PC-9 (cell line): ENCODE measurements at regions not wholly inside any gene's neighbourhood (a gene's known extent, or its start where the extent isn't known, plus 50 kb on each side); places are given as distances from the start of the nearest gene placed in this dataset.
A peak's percentile ranks its signal among the peaks of the same experiment; 100 is the strongest.

ENCODE experiments used
- BruUV-seq: library from RNA; stranded (reverse); fragments of 400-500 nt; replicated peaks from 2 replicates; lab custom pipeline; 2021; lab: Mats Ljungman, UMichigan
- CTCF ChIA-PET: fragments of 300-600 bp; sonication (Branson Sonifier 250); formaldehyde crosslinking; loops from one replicate; lab custom pipeline; 2022; ENCODE audit warnings: antibody characterized with exemption; lab: Charles Lee
- POLR2A ChIA-PET: fragments of 300-600 bp; sonication (Branson Sonifier 250); formaldehyde crosslinking; loops from one replicate; lab custom pipeline; 2022; ENCODE audit warnings: antibody characterized with exemption; ENCODE audit not compliant: unreplicated experiment; lab: Charles Lee
- DNase-seq, 2 experiments: peaks; one replicate each; pipeline versions ENCODE4 v3.0.0 to v3.0.0-alpha.2; 2015 to 2022; ENCODE audit warnings: mixed read lengths in 1 of 2
- H2AFZ ChIP-seq: fragments of 200-600 bp; sonication (generic); 2 replicates; pipeline ENCODE4 v1.8.1; 2017; ENCODE audit warnings: antibody characterized with exemption
- H3F3A ChIP-seq: fragments of 200-600 bp; sonication (generic); 2 replicates; pipeline ENCODE4 v1.8.1; 2017; ENCODE audit warnings: antibody characterized with exemption, mild to moderate bottlenecking, low read depth; ENCODE audit not compliant: insufficient read depth
- H3K27ac ChIP-seq: fragments of 200-600 bp; sonication (generic); 2 replicates; pipeline ENCODE4 v1.6.1; 2016; ENCODE audit warnings: mixed run types
- H3K27me3 ChIP-seq: fragments of 200-600 bp; sonication (generic); 2 replicates; pipeline ENCODE4 v1.6.1; 2016; ENCODE audit warnings: low read depth, mixed run types; ENCODE audit not compliant: insufficient read depth
- H3K36me3 ChIP-seq: fragments of 200-600 bp; sonication (generic); 2 replicates; pipeline ENCODE4 v1.6.1; 2016; ENCODE audit warnings: low read depth, mixed run types
- H3K4me1 ChIP-seq: fragments of 200-600 bp; sonication (generic); replicated peaks from 2 replicates; pipeline ENCODE4 v1.6.1; 2016; ENCODE audit warnings: mixed run types; ENCODE audit not compliant: insufficient read depth
- H3K4me2 ChIP-seq: fragments of 200-600 bp; sonication (generic); 2 replicates; pipeline ENCODE4 v1.6.1; 2017; ENCODE audit warnings: mixed run types
- H3K4me3 ChIP-seq: fragments of 200-600 bp; sonication (generic); 2 replicates; pipeline ENCODE4 v1.6.1; 2016; ENCODE audit warnings: mixed run types
- H3K79me2 ChIP-seq: fragments of 200-600 bp; sonication (generic); 2 replicates; pipeline ENCODE4 v1.6.1; 2017; ENCODE audit warnings: low read depth, mixed run types
- H3K9me2 ChIP-seq: fragments of 200-600 bp; sonication (generic); 2 replicates; pipeline ENCODE4 v1.8.1; 2017; ENCODE audit warnings: mild to moderate bottlenecking; ENCODE audit not compliant: insufficient read depth
- H3K9me3 ChIP-seq: fragments of 200-600 bp; sonication (generic); 2 replicates; pipeline ENCODE4 v1.8.1; 2016; ENCODE audit warnings: low read depth; ENCODE audit not compliant: insufficient read depth
- H4K20me1 ChIP-seq: fragments of 200-600 bp; sonication (generic); 2 replicates; pipeline ENCODE4 v1.8.1; 2017; ENCODE audit not compliant: insufficient read depth
- CTCF ChIP-seq: fragments of 200-600 bp; sonication (generic); conservative IDR thresholded peaks from 2 replicates; pipeline ENCODE4 v1.6.1; 2017; ENCODE audit warnings: mixed run types, antibody characterized with exemption, mild to moderate bottlenecking, moderate library complexity
- EZH2 ChIP-seq: fragments of 200-600 bp; sonication (generic); IDR thresholded peaks from 2 replicates; pipeline ENCODE4 v1.8.0; 2017; ENCODE audit warnings: antibody characterized with exemption, low read depth
- intact Hi-C: fragments of 100-400 bp; cut with micrococcal nuclease; formaldehyde crosslinking; loops from one replicate; pipeline ENCODE4 v1.10.0; 2022; ENCODE audit not compliant: unreplicated experiment

GRCh38 chr10:110415809-110416208 lies 81.9 kb upstream of the DUSP5 start:
- ChIA-PET POLR2A (no interaction called here), CTCF (interaction anchor here (0.6 kb wide), 1 partner anchor 31 kb away, joined by 3 read pairs; no protein-coding TSS in a partner anchor)
- no peak overlapping the region for H2AFZ ChIP-seq
- no TSS peak for BruUV-seq
- peaks cover 4% of the 10 kb centered on the region; the same call in 1 of the 2 replicates for H3K79me2 ChIP-seq
- no peaks in the 10 kb centered on the region; the same call in 1 of the 2 replicates for H3K9me3 ChIP-seq
- H3K27ac ChIP-seq, result peak overlapping the region; percentile 100
- no peak for TF ChIP-seq EZH2
- no peak for TF ChIP-seq CTCF
- no peak overlapping the region for H3K4me3 ChIP-seq
- H3K4me2 ChIP-seq, result peak overlapping the region; percentile 58
- no peaks in the 10 kb centered on the region for H3K36me3 ChIP-seq
- H3F3A ChIP-seq, result peaks cover 49% of the 10 kb centered on the region
- intact Hi-C loops, result loop anchor here (2.0 kb wide), 1 partner anchor 17 kb away; no protein-coding TSS in a partner anchor
- no peaks in the 10 kb centered on the region for H4K20me1 ChIP-seq
- no peak for DNase-seq
- no peaks in the 10 kb centered on the region for H3K9me2 ChIP-seq
- peaks cover 83% of the 10 kb centered on the region for H3K4me1 ChIP-seq
- no peaks in the 10 kb centered on the region for H3K27me3 ChIP-seq

- H3K9me3 ChIP-seq, result no peaks in the 10 kb centered on the region; the same call in 1 of the 2 replicates
Observed at GRCh38 chr10:110416776-110417711, 80.7 kb upstream of the DUSP5 start.

More at GRCh38 chr10:110416776-110417711, 80.7 kb upstream of the DUSP5 start:
- peak in 1 of 2 experiments; percentile 53 for DNase-seq
- Histone ChIP-seq H3K36me3 (no peaks in the 10 kb centered on the region), H3K27ac (peak overlapping the region; percentile 44), H3K4me2 (peak overlapping the region; percentile 18; the same call in 1 of the 2 replicates), H3K4me3 (no peak overlapping the region), H3K27me3 (no peaks in the 10 kb centered on the region), H3F3A (peaks cover 43% of the 10 kb centered on the region), H2AFZ (no peak overlapping the region), H3K9me2 (no peaks in the 10 kb centered on the region), H3K4me1 (peaks cover 83% of the 10 kb centered on the region), H4K20me1 (no peaks in the 10 kb centered on the region), H3K79me2 (peaks cover 4% of the 10 kb centered on the region; the same call in 1 of the 2 replicates)
- TF ChIP-seq CTCF, result no peak
- TF ChIP-seq EZH2, result no peak
- ChIA-PET CTCF (interaction anchor here (0.6 kb wide), 1 partner anchor 84 kb away, joined by 4 read pairs; no protein-coding TSS in a partner anchor), POLR2A (interaction anchor here (0.6 kb wide), 1 partner anchor 8 kb away, joined by 4 read pairs; no protein-coding TSS in a partner anchor)
- intact Hi-C loops, result no loop called here
- BruUV-seq, result no TSS peak
